ENCODE measurements at regions not wholly inside any gene's neighbourhood (a gene's known extent, or its start where the extent isn't known, plus 50 kb on each side); places are given as distances from the start of the nearest gene placed in this dataset.

DNA sequence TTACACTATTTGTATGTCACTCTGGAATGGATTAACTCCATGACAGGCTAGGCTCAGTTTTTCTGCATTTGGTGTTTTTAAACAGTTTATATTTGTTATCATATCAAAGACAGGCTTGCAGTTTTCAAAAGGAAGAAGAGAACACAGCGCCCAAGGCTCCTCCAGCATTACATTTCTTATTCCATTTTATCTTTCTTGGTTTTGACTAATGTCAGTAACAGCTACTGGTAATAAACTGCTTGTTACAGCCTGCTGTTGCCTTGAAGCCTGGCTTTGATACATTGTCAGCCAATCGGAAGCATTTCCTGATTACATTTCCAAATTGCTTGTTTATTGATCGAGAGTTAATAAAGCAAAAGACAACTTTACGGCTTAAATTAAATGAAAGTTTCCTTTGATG, 166.0 kb upstream of the MDFIC start:
- DNase-seq, result no peak

- DNase-seq, result no peak
Measured at GRCh38 chr7:114758661-114759227, 163.2 kb upstream of the MDFIC start.

- DNase-seq, result peak; percentile 23
Measured at GRCh38 chr7:114759347-114760062, 162.4 kb upstream of the MDFIC start.

- DNase-seq, result no peak
Measured at GRCh38 chr7:114760477-114760876, 161.4 kb upstream of the MDFIC start.

GRCh38 chr7:114761973-114762372, 159.9 kb upstream of the MDFIC start:
- DNase-seq, result no peak

DNA sequence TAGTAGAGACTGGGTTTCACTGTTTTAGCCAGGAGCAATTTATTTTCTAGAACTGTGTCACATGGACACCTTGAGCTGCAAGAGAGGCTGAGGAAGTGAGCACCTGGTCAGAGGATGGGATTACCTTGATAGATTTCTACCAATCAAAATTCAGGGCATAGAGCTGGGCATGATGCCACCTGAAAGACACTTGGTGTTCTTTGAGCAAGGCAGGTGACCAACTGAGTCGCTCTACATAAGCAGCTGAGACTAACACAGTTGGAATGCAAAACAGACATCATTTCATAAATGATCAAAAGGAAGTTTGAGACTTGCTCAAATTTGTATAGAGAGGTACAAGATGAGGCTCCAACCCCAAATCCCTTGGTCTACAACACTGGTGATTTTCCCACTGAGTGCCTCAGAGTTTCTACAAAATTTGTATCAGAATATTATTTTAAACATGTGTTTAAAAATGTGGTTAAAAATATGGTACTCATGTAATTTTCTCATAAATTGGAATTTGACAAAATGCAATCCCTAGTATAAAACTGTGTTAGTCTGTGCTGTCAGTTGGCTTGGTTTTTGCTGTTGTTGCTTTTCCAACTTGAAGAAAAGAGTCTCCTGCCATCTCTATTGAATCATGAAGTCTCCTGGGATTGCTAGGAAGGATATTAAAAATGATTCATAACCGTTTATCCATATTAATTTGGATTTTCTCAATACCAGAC, 156.4 kb upstream of the MDFIC start:
- no peak for DNase-seq

GRCh38 chr7:114766041-114766356, 155.9 kb upstream of the MDFIC start:
- no peak for DNase-seq

DNA sequence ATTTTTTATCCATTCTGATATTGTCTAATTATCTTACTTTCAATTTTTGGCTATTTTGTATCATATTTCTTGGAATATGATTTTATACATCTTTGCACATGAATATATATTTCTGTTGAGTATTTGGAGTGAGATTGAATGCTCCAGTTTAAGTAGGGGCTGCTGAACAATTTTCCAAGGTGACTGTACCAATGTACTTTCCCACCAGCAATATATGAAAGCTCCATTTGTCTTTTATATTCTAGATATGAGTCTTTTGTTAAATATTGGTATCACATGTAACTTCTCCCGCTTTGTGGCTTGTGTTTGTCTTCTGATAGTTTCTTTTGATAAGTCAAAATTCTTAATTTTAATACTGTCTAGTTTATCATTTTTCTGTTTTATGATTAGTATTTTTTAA, 144.6 kb upstream of the MDFIC start:
- DNase-seq, result no peak

DNA sequence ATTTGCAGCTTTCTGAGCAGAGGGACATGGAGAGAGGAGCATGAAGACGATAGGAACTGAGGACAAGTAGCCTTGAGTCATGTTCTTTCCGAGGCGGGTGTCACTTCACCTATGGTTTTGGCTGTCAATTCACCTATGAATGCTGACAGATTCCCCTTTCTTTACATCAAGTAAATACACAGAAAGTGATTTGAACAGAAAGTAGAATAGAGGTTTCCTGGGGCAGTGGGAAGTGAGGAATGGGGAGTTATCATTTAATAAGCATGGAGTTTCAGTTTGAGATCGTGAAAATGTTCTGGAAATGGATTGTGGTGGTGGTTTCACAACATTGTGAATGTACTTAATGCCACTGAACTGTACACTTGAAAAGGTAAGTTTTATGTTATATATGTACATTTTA, 138.4 kb upstream of the MDFIC start:
- DNase-seq, result no peak

GRCh38 chr7:114784177-114784576, 137.7 kb upstream of the MDFIC start:
- no peak for DNase-seq

DNA sequence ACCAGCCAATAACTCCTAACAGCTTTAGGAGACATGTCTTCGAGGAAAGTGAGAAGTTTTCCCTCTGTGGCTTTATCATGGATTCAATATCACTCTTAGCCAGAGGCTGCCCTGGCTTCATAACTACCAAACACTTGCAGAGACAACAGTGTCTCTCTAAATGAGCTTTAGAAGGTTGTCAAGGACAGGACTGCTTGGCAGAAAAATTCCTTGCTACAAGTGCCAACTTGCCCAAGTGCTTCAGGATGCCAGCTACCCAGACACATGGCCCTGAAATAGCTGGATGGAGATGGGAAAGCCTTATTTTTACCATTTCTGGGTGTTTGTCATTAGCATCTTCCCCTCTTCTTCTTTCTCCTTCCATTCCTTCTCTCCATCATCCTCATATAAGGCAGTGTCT, 137.1 kb upstream of the MDFIC start:
- DNase-seq, result no peak

GRCh38 chr7:114785496-114785895, 136.4 kb upstream of the MDFIC start:
- no peak for DNase-seq

DNA sequence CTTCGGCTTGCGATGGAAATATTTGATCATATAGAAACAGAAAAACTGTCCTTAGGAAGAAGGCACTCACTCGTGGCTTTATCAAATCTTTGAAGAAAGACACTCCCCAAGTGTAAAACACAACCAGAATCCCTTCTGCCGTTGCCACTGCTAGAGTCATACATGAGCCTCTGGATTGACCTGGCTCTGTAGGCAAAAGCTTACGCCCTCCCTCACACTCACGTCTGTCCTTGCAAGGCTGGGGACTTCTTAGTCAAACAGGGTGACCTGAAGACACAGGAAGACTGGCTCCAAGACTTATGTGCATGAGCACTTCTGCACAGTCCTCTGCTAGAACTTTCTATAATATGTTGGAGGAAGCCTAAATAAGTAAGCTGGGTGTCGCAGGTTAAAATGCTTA, 135.4 kb upstream of the MDFIC start:
- no peak for DNase-seq

DNA sequence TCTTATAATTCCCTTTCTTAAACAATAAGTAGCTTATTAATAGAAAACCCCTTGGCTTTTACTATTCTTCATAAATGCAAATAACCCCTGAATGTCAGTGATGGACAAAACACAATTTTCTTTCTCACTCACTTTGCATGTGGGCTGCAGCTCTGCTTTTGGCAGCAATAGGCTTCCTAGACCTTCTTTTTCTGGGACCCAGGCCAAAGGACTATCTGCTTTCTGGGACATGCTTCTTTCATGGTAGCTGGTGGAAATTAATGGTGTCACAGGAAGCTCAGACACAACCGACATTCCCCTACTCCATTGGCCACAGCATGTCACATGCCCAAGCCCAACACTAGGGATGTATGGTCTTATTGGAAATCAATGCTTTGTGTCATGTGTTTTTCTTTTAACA, 134.3 kb upstream of the MDFIC start:
- DNase-seq, result no peak

DNA sequence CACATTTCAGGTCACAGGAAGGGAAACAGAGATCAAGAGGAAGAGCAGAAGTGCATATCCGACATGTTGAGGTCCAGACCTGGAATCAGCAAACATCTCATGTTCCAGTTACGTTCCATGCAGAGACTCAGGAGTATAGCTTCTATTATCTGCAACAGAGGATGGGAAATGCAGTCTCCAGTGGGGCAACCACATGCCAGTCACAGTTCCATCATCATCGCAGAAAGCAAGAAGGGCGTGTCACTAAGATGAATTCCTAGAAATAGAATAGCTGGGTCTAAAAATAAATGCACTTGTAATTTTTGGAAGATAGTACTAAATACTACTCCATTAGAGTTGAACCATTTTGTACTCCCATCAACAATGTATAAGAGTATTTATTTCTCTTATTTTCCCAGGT, 133.2 kb upstream of the MDFIC start:
- no peak for DNase-seq

DNA sequence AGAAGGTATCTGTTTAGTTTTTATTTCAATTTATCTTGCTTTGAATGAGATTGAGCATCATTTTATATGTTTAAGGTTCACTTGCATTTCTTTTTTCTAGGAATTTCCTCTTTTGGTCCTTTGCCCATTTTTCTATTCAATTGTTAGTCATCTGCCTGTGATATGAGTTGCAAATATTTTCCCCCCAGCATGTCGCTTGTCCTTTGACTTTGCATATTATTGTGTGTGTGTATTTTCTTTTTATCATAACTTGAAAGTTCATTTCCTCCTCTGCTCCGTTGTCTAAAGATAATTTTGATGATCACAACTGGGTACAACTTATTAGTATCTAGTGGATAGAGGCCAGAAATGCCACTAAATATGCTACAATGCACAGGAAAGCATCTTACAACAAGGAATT, 132.7 kb upstream of the MDFIC start:
- DNase-seq, result peak; percentile 27

GRCh38 chr7:114789871-114790311, 132.0 kb upstream of the MDFIC start:
- DNase-seq, result peak; percentile 86

- DNase-seq, result no peak
Measured at GRCh38 chr7:114790521-114790920, 131.4 kb upstream of the MDFIC start.

- DNase-seq, result no peak
Measured at GRCh38 chr7:114791771-114792170, 130.1 kb upstream of the MDFIC start.

DNA sequence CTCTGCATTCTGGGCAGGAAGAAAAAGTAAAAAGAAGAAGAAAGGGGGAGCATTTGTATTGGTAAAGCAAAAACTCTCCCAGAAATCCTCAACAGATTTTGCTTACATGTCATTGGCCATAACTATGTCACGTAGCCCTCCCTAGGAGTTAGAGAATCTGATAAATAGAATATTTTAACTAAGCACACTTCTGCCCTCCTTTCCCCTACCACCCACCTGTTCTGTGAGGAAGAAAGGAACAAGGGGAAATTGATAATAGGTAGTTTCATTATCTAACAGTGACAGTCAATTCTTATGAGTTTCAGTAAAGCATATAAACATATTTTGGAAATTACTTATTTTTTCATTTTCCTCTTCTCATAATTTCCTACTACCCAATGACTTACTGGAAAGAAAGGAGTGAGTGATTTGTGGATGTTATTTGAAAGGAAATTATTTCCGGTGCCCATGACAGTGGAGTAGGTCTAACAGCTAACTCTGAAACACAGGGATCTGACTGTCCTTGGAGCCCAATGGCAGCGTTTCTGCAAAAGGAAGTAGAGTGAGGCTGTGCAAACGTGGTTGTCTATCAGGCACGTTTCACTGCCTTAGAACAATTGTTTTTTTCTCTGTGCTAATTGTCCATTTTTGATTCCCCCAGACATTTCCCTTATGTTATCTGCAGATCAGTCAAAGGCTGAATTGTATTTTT, 128.6 kb upstream of the MDFIC start:
- no peak for DNase-seq

GRCh38 chr7:114795475-114795874, 126.4 kb upstream of the MDFIC start:
- DNase-seq, result no peak

GRCh38 chr7:114799628-114800028, 122.3 kb upstream of the MDFIC start:
- no peak for DNase-seq

DNA sequence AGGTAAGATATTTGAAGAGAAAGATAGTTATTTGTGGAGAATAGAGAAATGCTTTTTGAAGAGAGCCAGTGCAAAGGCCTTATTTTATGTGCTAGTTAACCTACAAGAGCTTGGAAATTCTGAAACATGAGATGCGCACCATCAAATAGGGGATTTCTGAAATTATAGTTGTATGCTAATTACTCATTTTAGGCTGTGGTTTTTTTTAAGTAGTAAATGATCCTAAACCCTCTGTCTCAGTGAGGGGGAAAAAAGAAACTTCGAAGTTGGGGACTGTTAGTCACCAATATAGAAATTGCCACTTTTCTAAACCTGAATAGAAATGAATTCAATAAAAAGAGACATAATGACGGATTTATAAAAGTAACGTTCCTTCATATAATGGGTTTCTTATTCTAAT, 119.3 kb upstream of the MDFIC start:
- no peak for DNase-seq

DNA sequence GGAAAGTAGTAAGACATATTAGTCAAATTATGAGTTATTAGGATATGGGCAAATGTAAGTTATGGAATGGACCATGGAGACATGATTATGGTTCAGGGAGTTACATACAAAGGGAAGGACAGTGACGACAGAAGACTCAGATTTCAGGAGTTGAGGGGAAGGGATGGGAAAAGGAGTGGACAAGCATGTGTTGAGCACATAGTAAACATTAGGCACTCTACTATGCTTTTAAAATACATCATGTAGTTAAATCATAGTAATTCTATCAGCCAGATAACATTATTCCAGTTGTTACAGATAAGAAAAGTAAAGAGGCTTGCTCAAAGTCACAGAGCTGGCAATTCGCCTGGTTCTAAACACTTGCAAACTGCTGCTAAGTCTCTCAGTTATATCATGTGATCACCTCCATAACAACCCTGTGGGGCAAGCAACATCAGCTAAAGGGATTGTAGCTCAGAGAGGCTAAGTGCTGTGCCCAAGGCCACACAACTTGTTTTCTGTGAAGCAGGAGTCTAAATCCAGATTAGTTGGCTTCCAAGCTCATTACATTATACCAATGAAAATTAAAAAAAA, 115.2 kb upstream of the MDFIC start:
- no peak for DNase-seq
